Fibroblast of skin of left quadriceps (primary cell): ENCODE measurements at regions not wholly inside any gene's neighbourhood (a gene's known extent, or its start where the extent isn't known, plus 50 kb on each side); places are given as distances from the start of the nearest gene placed in this dataset.
"Not testable (repeated sequence)": the region's sequence is repeated elsewhere in the genome, so short reads cannot be mapped to it uniquely, and the experiment has no call there.

Experiments used
- DNase-seq, 2 experiments: peaks; one replicate each; pipeline ENCODE4 v3.0.0-alpha.2; 2013; ENCODE audit warnings: low read depth in 2 of 2

DNA sequence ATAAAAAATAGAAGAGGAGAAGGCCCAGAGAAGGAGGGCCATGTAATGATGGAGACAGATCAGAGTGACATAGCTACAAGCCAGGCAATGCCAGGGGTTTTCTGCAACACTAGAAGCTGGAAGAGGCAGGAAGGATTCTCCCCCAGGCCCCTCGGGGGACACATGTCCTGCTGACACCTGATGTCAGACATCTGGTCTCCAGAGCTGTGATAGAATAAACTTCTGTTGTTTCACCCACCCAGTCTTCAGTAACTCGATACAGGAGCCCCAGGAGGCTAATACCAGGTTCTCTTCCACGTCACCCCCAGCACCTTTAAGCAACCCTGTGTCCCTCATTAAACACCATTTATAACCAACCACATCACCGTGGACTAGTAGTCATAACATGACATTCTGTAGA, 94.9 kb downstream of the TMEM130 start:
- no peak for DNase-seq

DNA sequence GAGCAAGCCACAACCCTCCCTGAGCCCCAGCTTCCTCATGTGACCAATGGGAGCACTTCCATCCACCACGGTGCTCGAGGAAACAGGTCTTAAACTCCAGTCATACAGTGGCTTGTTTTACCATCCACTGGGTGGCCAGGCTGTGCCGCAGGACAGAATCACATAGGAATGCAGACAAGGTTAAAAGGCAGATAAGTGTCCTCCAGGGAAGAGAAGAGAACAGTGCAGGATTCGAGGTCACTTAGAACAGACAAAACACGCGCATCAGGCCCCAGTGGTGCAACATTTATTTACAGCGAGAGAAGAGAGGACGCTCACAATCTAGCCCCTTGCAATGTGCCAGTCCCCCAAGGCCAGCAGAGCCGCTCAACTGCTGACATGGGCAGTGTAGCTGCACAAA, 92.8 kb downstream of the TMEM130 start:
- DNase-seq = no peak

GRCh38 chr7:98778421-98778820, 91.4 kb downstream of the TMEM130 start:
- DNase-seq = no peak

GRCh38 chr7:98779800-98780587, 89.8 kb downstream of the TMEM130 start:
- no peak for DNase-seq

GRCh38 chr7:98784216-98784785, 85.5 kb downstream of the TMEM130 start:
- no peak for DNase-seq

DNA sequence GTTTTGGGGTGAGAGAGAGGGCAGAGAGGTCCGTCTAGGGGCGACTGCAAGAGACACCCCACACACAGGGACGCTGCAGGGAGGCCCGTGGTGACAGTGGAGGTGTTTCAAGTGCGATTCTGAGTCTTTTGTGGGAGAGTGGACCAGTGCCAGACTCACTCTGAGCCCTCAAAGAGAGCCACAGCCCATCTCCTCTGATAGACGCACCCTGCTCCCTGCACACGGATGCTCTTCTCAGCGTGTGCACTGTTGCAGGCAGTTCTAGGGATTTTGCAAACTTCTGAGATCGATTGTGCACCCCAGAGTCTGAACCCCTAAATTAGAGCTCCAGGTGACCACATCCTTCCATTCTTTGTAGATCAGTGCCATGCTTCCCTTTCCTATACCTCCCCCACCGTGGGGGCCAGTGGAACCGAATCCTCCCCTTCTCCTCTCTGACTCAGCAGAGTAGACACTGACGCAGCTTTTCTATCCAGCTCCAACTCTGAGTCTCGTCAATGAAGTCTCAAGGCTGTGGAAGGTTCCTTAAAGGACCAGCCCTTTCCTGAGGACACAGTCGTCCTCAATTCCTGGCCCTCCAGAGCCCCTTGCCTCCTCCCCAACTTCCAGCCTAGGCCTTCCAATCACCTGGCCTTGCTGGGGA, 83.8 kb downstream of the TMEM130 start:
- no peak for DNase-seq

DNA sequence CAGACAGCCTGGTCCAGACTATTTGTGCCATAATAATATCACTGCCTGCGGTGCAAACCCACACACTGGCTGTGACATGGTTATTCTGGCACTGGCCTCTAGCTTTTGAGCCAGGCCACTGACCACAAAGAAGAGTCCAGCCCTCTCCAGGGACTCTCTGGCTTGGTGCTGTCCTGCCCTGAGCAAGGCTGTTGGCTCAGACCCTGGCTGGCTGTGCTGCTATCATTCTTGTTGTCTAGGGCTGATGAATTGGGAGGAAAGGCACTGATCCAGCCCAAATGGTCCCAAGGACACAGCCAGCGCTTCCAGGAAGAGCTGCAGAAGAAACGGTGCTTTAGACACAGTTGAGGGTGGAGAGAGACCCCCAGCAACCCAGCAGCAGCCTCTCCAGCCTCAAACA, 80.8 kb downstream of the TMEM130 start:
- DNase-seq = no peak

DNA sequence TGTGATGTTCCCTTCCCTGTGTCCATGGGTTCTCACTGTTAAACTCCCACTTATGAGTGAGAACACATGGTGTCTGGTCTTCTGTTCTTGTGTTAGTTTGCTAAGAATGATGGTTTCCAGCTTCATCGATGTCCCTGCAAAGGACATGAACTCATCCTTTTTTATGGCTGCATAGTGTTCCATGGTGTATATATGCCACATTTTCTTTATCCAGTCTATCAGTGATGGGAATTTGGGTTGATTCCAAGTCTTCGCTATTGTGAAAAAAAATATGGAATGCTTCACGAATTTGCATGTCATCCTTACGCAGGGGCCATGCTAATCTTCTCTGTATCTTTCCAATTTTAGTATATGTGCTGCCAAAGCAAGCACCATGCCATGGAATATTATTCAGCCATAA, 75.4 kb downstream of the TMEM130 start:
- not testable (repeated sequence) for DNase-seq

DNA sequence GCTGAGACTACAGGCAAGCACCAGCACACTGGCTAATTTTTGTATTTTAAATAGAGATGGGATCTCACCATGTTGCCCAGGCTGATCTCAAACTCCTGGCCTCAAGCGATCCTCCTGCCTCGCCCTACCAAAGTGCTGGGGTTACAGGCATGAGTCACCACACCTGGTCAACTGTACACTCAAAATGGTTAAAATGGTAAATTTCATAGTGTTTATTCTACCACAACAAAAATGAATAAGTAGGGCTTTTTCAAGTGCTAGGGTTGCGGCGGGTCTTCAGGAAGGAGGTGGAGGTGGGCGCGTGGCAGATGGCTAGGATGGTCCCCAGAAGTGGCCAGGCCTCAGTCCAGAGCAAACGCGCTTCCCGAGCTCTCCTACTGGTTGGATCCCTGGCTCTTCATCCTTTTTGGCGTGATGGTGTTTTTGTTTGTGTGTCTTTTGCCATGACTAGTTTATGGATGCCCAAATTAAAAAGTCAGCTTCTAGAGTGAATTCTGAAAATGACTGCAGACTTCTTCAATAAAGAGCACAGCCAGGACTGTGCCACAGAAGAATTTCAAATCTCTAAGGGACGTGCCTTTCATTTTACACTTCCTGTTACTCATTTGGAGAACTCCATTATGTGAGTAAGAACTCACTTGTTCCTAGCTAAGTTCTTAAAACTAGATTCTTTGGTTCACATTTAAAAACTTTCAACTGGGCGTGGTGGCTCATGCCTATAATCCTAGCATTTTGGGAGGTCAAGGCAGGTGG, 73.9 kb downstream of the TMEM130 start:
- no peak for DNase-seq
